Aorta (tissue), 5 donors: ENCODE measurements at regions not wholly inside any gene's neighbourhood (a gene's known extent, or its start where the extent isn't known, plus 50 kb on each side); places are given as distances from the start of the nearest gene placed in this dataset.

Experiments used
- ATAC-seq: fragments of 200-7000 bp; cut with Tn5 transposase; one replicate; pipeline ENCODE4 v1.9.1; 2022; ENCODE audit warnings: moderate library complexity; ENCODE audit not compliant: low FRiP score
- DNase-seq, 2 donors: peaks; one replicate each; pipeline ENCODE4 v3.0.0-alpha.2; 2020
- H3K27ac ChIP-seq, 2 donors: one replicate each; pipeline ENCODE4 v1.5.1; 2013; ENCODE audit warnings: low read length in 2 of 2, mild to moderate bottlenecking in 2 of 2, moderate library complexity in 2 of 2, control low read depth in 1 of 2, inconsistent platforms in 1 of 2, low read depth in 1 of 2
- H3K27me3 ChIP-seq, 2 donors: one replicate each; pipeline ENCODE4 v1.6.1; 2013; ENCODE audit warnings: control low read depth in 1 of 2, low read length in 1 of 2, mild to moderate bottlenecking in 1 of 2, moderate library complexity in 1 of 2; ENCODE audit not compliant: insufficient read depth in 2 of 2, control insufficient read depth in 1 of 2
- H3K36me3 ChIP-seq, 2 donors: one replicate each; pipeline ENCODE4 v1.6.1; 2013; ENCODE audit warnings: control low read depth in 1 of 2, low read length in 1 of 2, mild to moderate bottlenecking in 1 of 2; ENCODE audit not compliant: insufficient read depth in 2 of 2, control insufficient read depth in 1 of 2
- H3K4me1 ChIP-seq, 2 donors: one replicate each; pipeline ENCODE4 v1.6.1; 2013; ENCODE audit warnings: low read length in 2 of 2, control low read depth in 1 of 2, mild to moderate bottlenecking in 1 of 2, moderate library complexity in 1 of 2; ENCODE audit not compliant: insufficient read depth in 2 of 2, control insufficient read depth in 1 of 2
- H3K4me3 ChIP-seq, 2 donors: one replicate each; pipeline ENCODE4 v1.5.1; 2013; ENCODE audit warnings: low read length in 2 of 2, control low read depth in 1 of 2, mild to moderate bottlenecking in 1 of 2
- H3K9me3 ChIP-seq: one replicate; pipeline ENCODE4 v1.6.1; 2013; ENCODE audit warnings: mild to moderate bottlenecking, low read length; ENCODE audit not compliant: control insufficient read depth
- WGBS, 2 donors: extraction: QIAGEN DNeasy Blood & Tissue Kit; methylation state at CpG; one replicate each; pipeline ENCODE4 v1.1.7; 2013; 5-methylcytosine and 5-hydroxymethylcytosine counted together
- intact Hi-C, 2 donors: fragments of 100-400 bp; cut with DNase I; formaldehyde crosslinking; loops; one replicate each; pipeline versions ENCODE4 v1.14.2 to v1.15.0; 2022
- donor health status: healthy with polysubstance abuse.
- donor health status: Bipolar disorder and iron deficiency.
- donor health status: DM: no; HTN: no; CAD: no.
- donor health status: DM: no; HTN: no; CAD: no.
- donor health status: DM: yes; HTN: yes; CAD: no.

- H3K27ac ChIP-seq = no peak overlapping the region
- no peak for ATAC-seq
- 92 to 95% methylated on average over 4 of the region's 4 CpGs for WGBS, 2 donors
- no peaks in the 10 kb centered on the region for H3K4me1 ChIP-seq
- H3K9me3 ChIP-seq = no peaks in the 10 kb centered on the region
- intact Hi-C loops = loop anchor here (10.0 kb wide), 1 partner anchor 746 kb away; no protein-coding TSS in a partner anchor
- H3K4me3 ChIP-seq = no peak overlapping the region
- DNase-seq = no peak
- no peaks in the 10 kb centered on the region for H3K36me3 ChIP-seq
- H3K27me3 ChIP-seq = no peaks in the 10 kb centered on the region
These were observed 811.0 kb downstream of the TUSC7 start for GRCh38 chr3:117520582-117520981.

GRCh38 chr3:117523418-117523817, 813.8 kb downstream of the TUSC7 start:
- H3K27ac ChIP-seq = no peak overlapping the region
- no peaks in the 10 kb centered on the region for H3K9me3 ChIP-seq
- H3K4me1 ChIP-seq = no peaks in the 10 kb centered on the region
- intact Hi-C loops = loop anchor here (10.0 kb wide), 1 partner anchor 749 kb away; no protein-coding TSS in a partner anchor
- H3K4me3 ChIP-seq = no peak overlapping the region
- H3K27me3 ChIP-seq = no peaks in the 10 kb centered on the region
- 85 to 89% methylated on average over 5 of the region's 5 CpGs for WGBS, 2 donors
- DNase-seq = no peak
- ATAC-seq = no peak
- H3K36me3 ChIP-seq = no peaks in the 10 kb centered on the region

GRCh38 chr3:117524890-117525289, 815.3 kb downstream of the TUSC7 start:
- no peaks in the 10 kb centered on the region for H3K36me3 ChIP-seq
- H3K4me3 ChIP-seq = no peak overlapping the region
- WGBS, 2 donors = 55 to 59% methylated on average over 4 of the region's 4 CpGs
- ATAC-seq (no peak), DNase-seq (no peak)
- no peaks in the 10 kb centered on the region for H3K27me3 ChIP-seq
- H3K4me1 ChIP-seq = no peaks in the 10 kb centered on the region
- intact Hi-C loops = loop anchor here (5.0 to 10.0 kb wide), 3 partner anchors 508 to 750 kb away; no protein-coding TSS in a partner anchor
- H3K27ac ChIP-seq = no peak overlapping the region
- no peaks in the 10 kb centered on the region for H3K9me3 ChIP-seq

GRCh38 chr3:117526470-117527079, 817.0 kb downstream of the TUSC7 start:
- Histone ChIP-seq H3K4me3 (no peak overlapping the region), H3K4me1 (no peaks in the 10 kb centered on the region), H3K27ac (no peak overlapping the region), H3K36me3 (no peaks in the 10 kb centered on the region), H3K9me3 (no peaks in the 10 kb centered on the region), H3K27me3 (peaks cover 0 to 1% of the 10 kb centered on the region in 2 donors)
- DNase-seq (peak in 1 of 2 donors; percentile 44), ATAC-seq (no peak)
- WGBS, 2 donors = 60 to 62% methylated on average over 3 of the region's 3 CpGs
- intact Hi-C loops = loop anchor here (5.0 to 10.0 kb wide), 3 partner anchors 509 to 752 kb away; no protein-coding TSS in a partner anchor

- no peaks in the 10 kb centered on the region for H3K36me3 ChIP-seq
- no peak for ATAC-seq
- no peaks in the 10 kb centered on the region for H3K4me1 ChIP-seq
- 69 to 71% methylated on average over 2 of the region's 2 CpGs for WGBS, 2 donors
- intact Hi-C loops = loop anchor here (5.0 to 10.0 kb wide), 3 partner anchors 510 to 753 kb away; no protein-coding TSS in a partner anchor
- no peak for DNase-seq
- no peaks in the 10 kb centered on the region for H3K9me3 ChIP-seq
- peaks cover 0 to 2% of the 10 kb centered on the region in 2 donors for H3K27me3 ChIP-seq
- H3K4me3 ChIP-seq = no peak overlapping the region
- no peak overlapping the region for H3K27ac ChIP-seq
These were observed 817.8 kb downstream of the TUSC7 start for GRCh38 chr3:117527346-117527745.

GRCh38 chr3:117528688-117529087, 819.1 kb downstream of the TUSC7 start:
- no peak for ATAC-seq
- 95 to 97% methylated on average over 1 of the region's 1 CpG for WGBS, 2 donors
- Histone ChIP-seq H3K36me3 (no peaks in the 10 kb centered on the region), H3K9me3 (no peaks in the 10 kb centered on the region), H3K27me3 (peaks cover 0 to 2% of the 10 kb centered on the region in 2 donors), H3K4me1 (no peaks in the 10 kb centered on the region), H3K27ac (no peak overlapping the region), H3K4me3 (no peak overlapping the region)
- DNase-seq = no peak
- intact Hi-C loops = loop anchor here (5.0 to 10.0 kb wide), 3 partner anchors 511 to 754 kb away; no protein-coding TSS in a partner anchor

GRCh38 chr3:117531078-117531767, 821.6 kb downstream of the TUSC7 start:
- Histone ChIP-seq H3K9me3 (peaks cover 1% of the 10 kb centered on the region), H3K4me3 (no peak overlapping the region), H3K27ac (no peak overlapping the region), H3K27me3 (peaks cover 0 to 2% of the 10 kb centered on the region in 2 donors), H3K4me1 (no peaks in the 10 kb centered on the region), H3K36me3 (no peaks in the 10 kb centered on the region)
- 32 to 46% methylated on average over 8 of the region's 8 CpGs for WGBS, 2 donors
- intact Hi-C loops = no loop called here
- no peak for ATAC-seq
- no peak for DNase-seq

GRCh38 chr3:117532268-117532667, 822.7 kb downstream of the TUSC7 start:
- H3K27me3 ChIP-seq = peaks cover 0 to 2% of the 10 kb centered on the region in 2 donors
- intact Hi-C loops = no loop called here
- no peak for ATAC-seq
- H3K9me3 ChIP-seq = peaks cover 1% of the 10 kb centered on the region
- H3K4me1 ChIP-seq = no peaks in the 10 kb centered on the region
- 85 to 90% methylated on average over 8 of the region's 8 CpGs for WGBS, 2 donors
- no peak overlapping the region for H3K4me3 ChIP-seq
- DNase-seq = no peak
- no peaks in the 10 kb centered on the region for H3K36me3 ChIP-seq
- no peak overlapping the region for H3K27ac ChIP-seq

- no peak overlapping the region for H3K4me3 ChIP-seq
- H3K9me3 ChIP-seq = peaks cover 1% of the 10 kb centered on the region
- intact Hi-C loops = no loop called here
- WGBS, 2 donors = 88 to 92% methylated on average over 1 of the region's 1 CpG
- DNase-seq (no peak), ATAC-seq (no peak)
- H3K27me3 ChIP-seq = peaks cover 0 to 2% of the 10 kb centered on the region in 2 donors
- H3K36me3 ChIP-seq = no peaks in the 10 kb centered on the region
- H3K4me1 ChIP-seq = no peaks in the 10 kb centered on the region
- no peak overlapping the region for H3K27ac ChIP-seq
These were observed 824.6 kb downstream of the TUSC7 start for GRCh38 chr3:117534138-117534537.
